H1 (cell line): ENCODE measurements at regions not wholly inside any gene's neighbourhood (a gene's known extent, or its start where the extent isn't known, plus 50 kb on each side); places are given as distances from the start of the nearest gene placed in this dataset.

Experiments used
- CTCF ChIA-PET: fragments of 300-600 bp; sonication (Branson Sonifier 250); formaldehyde crosslinking; loops from one replicate; lab custom pipeline; 2021; ENCODE audit not compliant: partially characterized antibody; lab: Charles Lee
- POLR2A ChIA-PET: fragments of 300-600 bp; sonication (Branson Sonifier 250); formaldehyde crosslinking; loops from one replicate; lab custom pipeline; 2021; ENCODE audit warnings: inconsistent platforms; ENCODE audit not compliant: partially characterized antibody; lab: Charles Lee
- DNase-seq, 2 experiments: peaks; one replicate each; pipeline versions ENCODE4 v3.0.0 to v3.0.0-alpha.2; 2010 to 2022; ENCODE audit warnings: low spot score in 2 of 2, low read depth in 1 of 2, mixed read lengths in 1 of 2
- FAIRE-seq: peaks from 2 replicates; lab custom pipeline; 2011; peaks lifted over from hg19 to GRCh38; lab: Jason Lieb, UNC
- H2AFZ ChIP-seq: 2 replicates; pipeline ENCODE4 v1.8.1; 2012; ENCODE audit warnings: low read length, inconsistent platforms
- H2AK5ac ChIP-seq: 2 replicates; pipeline ENCODE4 v1.6.1; 2013; ENCODE audit warnings: low read depth, low read length
- H2BK120ac ChIP-seq: replicated peaks from 2 replicates; pipeline ENCODE3; 2013; ENCODE audit warnings: low read depth, low read length, inconsistent platforms
- H2BK12ac ChIP-seq: 2 replicates; pipeline ENCODE4 v1.6.1; 2013; ENCODE audit warnings: low read depth, low read length
- H2BK15ac ChIP-seq: 2 replicates; pipeline ENCODE4 v1.6.1; 2013; ENCODE audit warnings: low read length
- H2BK20ac ChIP-seq: 2 replicates; pipeline ENCODE4 v1.6.1; 2013; ENCODE audit warnings: low read length
- H2BK5ac ChIP-seq: 2 replicates; pipeline ENCODE4 v1.6.1; 2013; ENCODE audit warnings: low read depth, low read length
- H3K14ac ChIP-seq: 2 replicates; pipeline ENCODE4 v1.6.1; 2013; ENCODE audit warnings: inconsistent platforms; ENCODE audit not compliant: insufficient read length
- H3K18ac ChIP-seq: 2 replicates; pipeline ENCODE4 v1.6.1; 2013; ENCODE audit warnings: low read length; ENCODE audit errors: extremely low read depth
- H3K23ac ChIP-seq: 2 replicates; pipeline ENCODE4 v1.6.1; 2013; ENCODE audit warnings: inconsistent platforms; ENCODE audit not compliant: insufficient read length
- H3K23me2 ChIP-seq: 2 replicates; pipeline ENCODE4 v1.6.1; 2013; ENCODE audit warnings: low read depth, low read length
- H3K27ac ChIP-seq: 2 replicates; pipeline ENCODE4 v1.6.1; 2011; ENCODE audit warnings: low read depth, low read length, inconsistent platforms
- H3K27me3 ChIP-seq, 4 experiments: replicated peaks in 1 of 4; 1 replicate in 1 of 4; 2 replicates in 3 of 4; pipeline versions ENCODE4 v1.6.1 to v1.8.1; 2011 to 2013; ENCODE audit warnings: low read length in 3 of 4, mild to moderate bottlenecking in 3 of 4, inconsistent platforms in 2 of 4, mixed read lengths in 2 of 4, moderate library complexity in 1 of 4; ENCODE audit not compliant: control insufficient read depth in 3 of 4, insufficient read depth in 3 of 4; ENCODE audit errors: extremely low read depth in 1 of 4
- H3K36me3 ChIP-seq, 4 experiments: 2 replicates each; pipeline versions ENCODE4 v1.6.1 to v1.8.1; 2011 to 2013; ENCODE audit warnings: mild to moderate bottlenecking in 4 of 4, low read length in 3 of 4, moderate library complexity in 2 of 4, control low read depth in 1 of 4, inconsistent platforms in 1 of 4; ENCODE audit not compliant: insufficient read depth in 4 of 4, control insufficient read depth in 2 of 4
- H3K4ac ChIP-seq: replicated peaks from 2 replicates; pipeline ENCODE3; 2013; ENCODE audit warnings: low read length, low read depth, mixed read lengths, inconsistent platforms; ENCODE audit not compliant: insufficient read length
- H3K4me1 ChIP-seq, 4 experiments: replicated peaks in 1 of 4; 1 replicate in 1 of 4; 2 replicates in 3 of 4; pipeline versions ENCODE4 v1.6.1 to v1.8.1; 2011 to 2013; ENCODE audit warnings: low read length in 3 of 4, inconsistent platforms in 2 of 4, mixed read lengths in 1 of 4; ENCODE audit not compliant: insufficient read depth in 4 of 4, control insufficient read depth in 3 of 4
- H3K4me2 ChIP-seq, 2 experiments: 2 replicates each; pipeline versions ENCODE4 v1.6.1 to v1.8.1; 2011 to 2013; ENCODE audit warnings: low read depth in 2 of 2, low read length in 2 of 2, control low read depth in 1 of 2, inconsistent platforms in 1 of 2, mild to moderate bottlenecking in 1 of 2; ENCODE audit not compliant: insufficient read depth in 1 of 2
- H3K4me3 ChIP-seq, 4 experiments: fragments of 200-600, 300-600 bp in 1 of 4; sonication (generic), shearing (Covaris generic), sonication (Bioruptor Twin) in 1 of 4; 2 replicates each; pipeline versions ENCODE4 v1.5.1 to v1.8.1; 2011 to 2016; ENCODE audit warnings: low read length in 4 of 4, low read depth in 3 of 4, control low read depth in 2 of 4, inconsistent platforms in 2 of 4, mild to moderate bottlenecking in 2 of 4, mixed read lengths in 1 of 4, moderate library complexity in 1 of 4; ENCODE audit not compliant: insufficient read depth in 2 of 4; ENCODE audit errors: extremely low read depth in 1 of 4
- H3K56ac ChIP-seq: replicated peaks from 2 replicates; pipeline ENCODE3; 2013; ENCODE audit warnings: low read depth, mild to moderate bottlenecking, mixed read lengths, low read length, inconsistent platforms; ENCODE audit not compliant: insufficient read length
- H3K79me1 ChIP-seq: 2 replicates; pipeline ENCODE4 v1.6.1; 2013; ENCODE audit warnings: low read depth, low read length, control low read depth
- H3K79me2 ChIP-seq, 2 experiments: 2 replicates each; pipeline versions ENCODE4 v1.6.1 to v1.8.1; 2012 to 2013; ENCODE audit warnings: low read length in 2 of 2, mild to moderate bottlenecking in 2 of 2, inconsistent platforms in 1 of 2; ENCODE audit not compliant: insufficient read depth in 2 of 2, control insufficient read depth in 1 of 2
- H3K9ac ChIP-seq, 4 experiments: replicated peaks in 1 of 4; 1 replicate in 1 of 4; 2 replicates in 3 of 4; pipeline versions ENCODE4 v1.6.1 to v1.8.1; 2011 to 2013; ENCODE audit warnings: low read depth in 3 of 4, low read length in 3 of 4, control low read depth in 2 of 4, mild to moderate bottlenecking in 2 of 4, moderate library complexity in 2 of 4, inconsistent platforms in 1 of 4; ENCODE audit errors: extremely low read depth in 1 of 4
- H3K9me3 ChIP-seq, 2 experiments: 2 replicates each; pipeline versions ENCODE4 v1.6.1 to v1.8.1; 2012 to 2013; ENCODE audit warnings: mild to moderate bottlenecking in 2 of 2, moderate library complexity in 2 of 2, control low read depth in 1 of 2, inconsistent platforms in 1 of 2, low read depth in 1 of 2, low read length in 1 of 2, mixed read lengths in 1 of 2; ENCODE audit not compliant: insufficient read depth in 2 of 2
- H4K20me1 ChIP-seq, 2 experiments: replicated peaks in 1 of 2; 2 replicates each; pipeline versions ENCODE3 to v1.8.1; 2011 to 2013; ENCODE audit warnings: inconsistent platforms in 2 of 2, low read length in 2 of 2, mild to moderate bottlenecking in 1 of 2; ENCODE audit not compliant: insufficient read depth in 2 of 2, control insufficient read depth in 1 of 2
- H4K5ac ChIP-seq: 2 replicates; pipeline ENCODE4 v1.6.1; 2013; ENCODE audit warnings: low read length, low read depth, mixed read lengths, inconsistent platforms; ENCODE audit not compliant: insufficient read length
- H4K8ac ChIP-seq: 2 replicates; pipeline ENCODE4 v1.8.0; 2013; ENCODE audit warnings: mild to moderate bottlenecking, moderate library complexity, low read length, inconsistent platforms; ENCODE audit not compliant: insufficient read depth; ENCODE audit errors: extremely low read depth
- H4K91ac ChIP-seq: replicated peaks from 2 replicates; pipeline ENCODE3; 2013; ENCODE audit warnings: low read length, mixed read lengths, inconsistent platforms; ENCODE audit not compliant: insufficient read length
- BCL11A ChIP-seq, 2 experiments: IDR thresholded peaks; one replicate each; pipeline ENCODE4 v1.6.1; 2011; ENCODE audit warnings: low read depth in 2 of 2, low read length in 2 of 2, mild to moderate bottlenecking in 2 of 2
- FOSL1 ChIP-seq: IDR thresholded peaks from 2 replicates; pipeline ENCODE4 v1.6.1; 2011; ENCODE audit warnings: mild to moderate bottlenecking, low read depth, low read length, moderate library complexity; ENCODE audit not compliant: insufficient read depth
- PHF8 ChIP-seq: fragments of 200-600 bp; sonication (generic); conservative IDR thresholded peaks from 2 replicates; pipeline ENCODE4 v1.7.1; 2012; ENCODE audit warnings: low read depth, mild to moderate bottlenecking, inconsistent platforms, low read length, moderate library complexity
- POLR2A ChIP-seq, 2 experiments: IDR thresholded peaks; 1 replicate in 1 of 2; 2 replicates in 1 of 2; pipeline ENCODE4 v1.6.1; 2011; ENCODE audit warnings: low read depth in 2 of 2, low read length in 2 of 2, mild to moderate bottlenecking in 2 of 2; ENCODE audit errors: control extremely low read depth in 1 of 2
- RBBP5 ChIP-seq: IDR thresholded peaks from 2 replicates; pipeline ENCODE4 v1.7.1; 2012; ENCODE audit warnings: low read depth, mild to moderate bottlenecking, inconsistent platforms, low read length, moderate library complexity, borderline replicate concordance
- RFX5 ChIP-seq: IDR thresholded peaks from 2 replicates; pipeline ENCODE4 v1.6.1; 2011; ENCODE audit warnings: low read depth, low read length, improper control_type of control experiment, borderline replicate concordance
- RXRA ChIP-seq: IDR thresholded peaks from 2 replicates; pipeline ENCODE4 v1.6.1; 2011; ENCODE audit warnings: low read depth, mild to moderate bottlenecking, low read length, moderate library complexity; ENCODE audit not compliant: insufficient read depth
- SAP30 ChIP-seq: fragments of 300-600 bp; sonication (generic); IDR thresholded peaks from 2 replicates; pipeline ENCODE4 v1.7.1; 2012; ENCODE audit warnings: low read length, moderate library complexity, mild to moderate bottlenecking, inconsistent platforms; ENCODE audit not compliant: insufficient read depth, insufficient replicate concordance
- SIX5 ChIP-seq: IDR thresholded peaks from 2 replicates; pipeline ENCODE4 v1.6.1; 2011; ENCODE audit warnings: mild to moderate bottlenecking, low read depth, low read length
- YY1 ChIP-seq: IDR thresholded peaks from 2 replicates; pipeline ENCODE4 v1.6.1; 2011; ENCODE audit warnings: low read depth, mild to moderate bottlenecking, low read length
- WGBS, 2 experiments: shearing (Covaris generic) in 1 of 2; methylation state at CpG; one replicate each; pipeline versions ENCODE4 v1.1.6 to v1.1.7; 2013 to 2015; ENCODE audit warnings: low lambda C conversion rate in 2 of 2, mixed read lengths in 2 of 2, inconsistent platforms in 1 of 2, low coverage in 1 of 2, missing lambda C conversion rate in 1 of 2; ENCODE audit not compliant: insufficient replicate concordance in 2 of 2, insufficient coverage in 1 of 2, insufficient read length in 1 of 2; ENCODE audit errors: extremely low coverage in 1 of 2, missing lambda C conversion rate in 1 of 2; 5-methylcytosine and 5-hydroxymethylcytosine counted together

GRCh38 chr1:101080859-101081258 is 55.3 kb upstream of the DPH5 start:
- Histone ChIP-seq H3K4me1 (no peaks in the 10 kb centered on the region), H2BK120ac (no peak overlapping the region), H4K20me1 (no peaks in the 10 kb centered on the region), H3K9ac (no peak overlapping the region), H4K91ac (no peak overlapping the region), H3K4me3 (no peak overlapping the region), H4K5ac (no peak overlapping the region), H3K23ac (no peak overlapping the region), H3K9me3 (no peaks in the 10 kb centered on the region), H3K27me3 (no peaks in the 10 kb centered on the region), H3K36me3 (no peaks in the 10 kb centered on the region), H3K14ac (no peak overlapping the region), H3K27ac (no peak overlapping the region), H3K4me2 (no peak overlapping the region), H2BK20ac (no peak overlapping the region), H3K23me2 (no peaks in the 10 kb centered on the region), H2BK5ac (no peak overlapping the region), H3K56ac (no peak overlapping the region), H3K4ac (no peak overlapping the region), H2AK5ac (no peak overlapping the region), H3K79me2 (no peaks in the 10 kb centered on the region), H3K18ac (no peak overlapping the region), H3K79me1 (no peaks in the 10 kb centered on the region), H2BK15ac (no peak overlapping the region), H2AFZ (no peak overlapping the region), H2BK12ac (no peak overlapping the region), H4K8ac (no peak overlapping the region)
- TF ChIP-seq SAP30 (no peak), BCL11A (IDR thresholded peaks at IDR 0.05; ENCODE audit: low read depth in 2 of 2, low read length in 2 of 2) (no peak), YY1 (no peak), RBBP5 (no peak), SIX5 (no peak), FOSL1 (no peak), RXRA (no peak), POLR2A (IDR thresholded peaks at IDR 0.05; ENCODE audit: control extremely low read depth in 1 of 2, low read depth in 2 of 2, low read length in 2 of 2) (no peak), PHF8 (no peak), RFX5 (no peak)
- DNase-seq (no peak), FAIRE-seq (no peak)
- POLR2A ChIA-PET: no interaction called here
- 81% methylated on average over 3 of the region's 3 CpGs; no CpG with 5 or more reads in 1 of the 2 experiments for WGBS, 2 experiments
- CTCF ChIA-PET: interaction anchor here (1.2 kb wide), 1 partner anchor 277 kb away, joined by 3 read pairs; no protein-coding TSS in a partner anchor
